ENCODE measurements at regions not wholly inside any gene's neighbourhood (a gene's known extent, or its start where the extent isn't known, plus 50 kb on each side); places are given as distances from the start of the nearest gene placed in this dataset.
"Not testable (repeated sequence)": the region's sequence is repeated elsewhere in the genome, so short reads cannot be mapped to it uniquely, and the experiment has no call there.

- ATAC-seq (ENCODE audit: low read depth in 2 of 2), result no peak
Measured at GRCh38 chr11:88061111-88061510, 114.1 kb downstream of the RAB38 start.

DNA sequence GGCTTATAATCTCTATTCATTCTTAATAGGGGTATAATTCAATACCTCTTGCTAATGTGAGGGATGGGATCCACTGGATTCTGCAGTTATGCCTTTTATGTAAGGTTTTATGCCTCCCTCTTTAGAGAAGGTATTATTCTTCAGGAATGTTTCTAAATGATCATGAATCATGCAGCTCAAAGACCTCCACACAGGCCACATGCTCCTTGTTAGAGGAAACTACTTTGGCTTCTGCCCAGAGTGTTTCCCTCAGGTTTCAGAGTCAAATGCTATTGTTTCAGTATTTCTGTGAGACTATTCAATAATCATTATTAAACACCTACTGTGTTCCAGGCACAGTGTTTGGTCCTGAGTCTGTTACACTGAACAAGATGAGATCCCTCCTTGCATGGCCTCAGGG is 115.9 kb downstream of the RAB38 start:
- Mint-ChIP-seq H3K9me3 (peaks cover 0 to 1% (median 0%) of the 10 kb centered on the region in 7 donors), H3K4me3 (no peak overlapping the region), H3K27ac (no peak overlapping the region), H3K4me1 (no peaks in the 10 kb centered on the region), H3K27me3 (peaks cover 4% of the 10 kb centered on the region), H3K36me3 (no peaks in the 10 kb centered on the region)
- Histone ChIP-seq H3K27ac (ENCODE audit: insufficient read depth, low read length, poor library complexity, severe bottlenecking) (no peak overlapping the region), H3K4me3 (ENCODE audit: low read depth, low read length) (no peak overlapping the region), H3K36me3 (ENCODE audit: control insufficient read depth, insufficient read depth, low read length) (no peaks in the 10 kb centered on the region), H3K9me3 (ENCODE audit: control insufficient read depth in 2 of 2, low read length in 2 of 2) (no peaks in the 10 kb centered on the region), H3K4me1 (ENCODE audit: control insufficient read depth, insufficient read depth, low read length, poor library complexity, severe bottlenecking) (no peaks in the 10 kb centered on the region), H3K27me3 (ENCODE audit: control insufficient read depth, insufficient read depth, low read length) (no peaks in the 10 kb centered on the region)
- ATAC-seq (ENCODE audit: low read depth in 2 of 2), result no peak
- DNase-seq, result no peak

More at GRCh38 chr11:88061111-88061510, 114.1 kb downstream of the RAB38 start:
- Mint-ChIP-seq H3K36me3 (no peaks in the 10 kb centered on the region), H3K4me3 (no peak overlapping the region), H3K9me3 (peaks cover 0 to 1% (median 0%) of the 10 kb centered on the region in 7 donors), H3K4me1 (no peaks in the 10 kb centered on the region), H3K27ac (no peak overlapping the region), H3K27me3 (peaks cover 13% of the 10 kb centered on the region)
- H3K36me3 ChIP-seq (ENCODE audit: control insufficient read depth, insufficient read depth, low read length), result no peaks in the 10 kb centered on the region
- H3K4me3 ChIP-seq (ENCODE audit: low read depth, low read length), result no peak overlapping the region
- no peak for DNase-seq
- no peaks in the 10 kb centered on the region for H3K4me1 ChIP-seq (ENCODE audit: control insufficient read depth, insufficient read depth, low read length, poor library complexity, severe bottlenecking)
- no peak overlapping the region for H3K27ac ChIP-seq (ENCODE audit: insufficient read depth, low read length, poor library complexity, severe bottlenecking)
- no peaks in the 10 kb centered on the region for H3K27me3 ChIP-seq (ENCODE audit: control insufficient read depth, insufficient read depth, low read length)
- H3K9me3 ChIP-seq (ENCODE audit: control insufficient read depth in 2 of 2, low read length in 2 of 2), result no peaks in the 10 kb centered on the region

DNA sequence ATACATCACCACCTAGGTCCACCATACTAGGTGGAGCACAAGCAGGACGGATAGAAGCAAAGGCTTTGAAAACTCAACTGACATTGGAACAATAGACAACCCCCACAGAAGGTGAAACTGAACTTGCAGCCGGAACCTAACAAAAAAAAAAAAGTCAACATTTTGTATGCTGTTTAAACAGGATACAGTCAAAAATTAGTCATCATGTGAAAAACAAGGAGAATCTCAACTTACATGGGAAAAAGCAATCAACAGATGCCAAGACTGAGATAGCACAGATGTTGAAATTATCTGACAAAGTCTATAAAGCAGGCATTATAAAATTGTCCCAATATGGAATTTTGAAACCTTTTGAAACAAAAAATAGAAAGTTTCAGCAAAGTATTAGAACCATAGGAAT is 123.8 kb downstream of the RAB38 start:
- H3K4me1 Mint-ChIP-seq, result peaks cover 0 to 4% (median 0%) of the 10 kb centered on the region in 4 donors

DNA sequence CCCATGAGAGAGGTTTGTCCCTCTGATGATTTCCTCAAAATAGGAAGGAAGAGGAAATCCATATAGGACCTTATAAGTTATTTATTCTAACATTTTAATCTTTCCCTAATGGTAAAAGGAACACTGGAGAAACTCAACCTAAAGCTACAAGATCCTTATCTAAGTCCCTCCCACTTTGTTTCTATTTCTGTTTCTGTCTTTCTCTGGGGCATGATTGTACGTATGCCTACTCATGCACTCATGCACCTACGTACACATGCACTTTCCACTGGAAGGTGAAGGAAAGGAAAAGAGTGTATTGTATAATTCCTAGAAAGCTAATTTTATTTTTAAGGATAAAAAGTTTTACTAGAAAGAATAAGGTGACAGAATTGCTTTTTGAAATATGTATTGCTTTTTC is 125.0 kb downstream of the RAB38 start:
- Mint-ChIP-seq H3K27ac (no peak overlapping the region), H3K4me3 (no peak overlapping the region), H3K4me1 (peaks cover 0 to 4% (median 0%) of the 10 kb centered on the region in 4 donors), H3K27me3 (no peaks in the 10 kb centered on the region), H3K9me3 (no peaks in the 10 kb centered on the region), H3K36me3 (no peaks in the 10 kb centered on the region)
- H3K9me3 ChIP-seq (ENCODE audit: control insufficient read depth in 2 of 2, low read length in 2 of 2), result no peaks in the 10 kb centered on the region
- H3K27me3 ChIP-seq (ENCODE audit: control insufficient read depth, insufficient read depth, low read length), result no peaks in the 10 kb centered on the region
- H3K27ac ChIP-seq (ENCODE audit: insufficient read depth, low read length, poor library complexity, severe bottlenecking), result no peak overlapping the region
- peak in 1 of 3 donors; percentile 4 for DNase-seq
- H3K36me3 ChIP-seq (ENCODE audit: control insufficient read depth, insufficient read depth, low read length), result no peaks in the 10 kb centered on the region
- ATAC-seq (ENCODE audit: low read depth in 2 of 2), result no peak
- H3K4me3 ChIP-seq (ENCODE audit: low read depth, low read length), result no peak overlapping the region
- H3K4me1 ChIP-seq (ENCODE audit: control insufficient read depth, insufficient read depth, low read length, poor library complexity, severe bottlenecking), result no peaks in the 10 kb centered on the region

More for the DNA sequence above, 123.8 kb downstream of the RAB38 start:
- no peaks in the 10 kb centered on the region for H3K4me1 ChIP-seq (ENCODE audit: control insufficient read depth, insufficient read depth, low read length, poor library complexity, severe bottlenecking)
- H3K4me3 ChIP-seq (ENCODE audit: low read depth, low read length), result no peak overlapping the region
- H3K27ac Mint-ChIP-seq, result no peak overlapping the region
- no peaks in the 10 kb centered on the region for H3K36me3 ChIP-seq (ENCODE audit: control insufficient read depth, insufficient read depth, low read length)
- H3K9me3 ChIP-seq (ENCODE audit: control insufficient read depth in 2 of 2, low read length in 2 of 2), result no peaks in the 10 kb centered on the region
- H3K36me3 Mint-ChIP-seq, result no peaks in the 10 kb centered on the region
- no peak for ATAC-seq (ENCODE audit: low read depth in 2 of 2)
- H3K9me3 Mint-ChIP-seq, result no peaks in the 10 kb centered on the region
- H3K27ac ChIP-seq (ENCODE audit: insufficient read depth, low read length, poor library complexity, severe bottlenecking), result no peak overlapping the region
- no peaks in the 10 kb centered on the region for H3K27me3 Mint-ChIP-seq
- no peak for DNase-seq
- H3K4me3 Mint-ChIP-seq, result no peak overlapping the region
- H3K27me3 ChIP-seq (ENCODE audit: control insufficient read depth, insufficient read depth, low read length), result no peaks in the 10 kb centered on the region

DNA sequence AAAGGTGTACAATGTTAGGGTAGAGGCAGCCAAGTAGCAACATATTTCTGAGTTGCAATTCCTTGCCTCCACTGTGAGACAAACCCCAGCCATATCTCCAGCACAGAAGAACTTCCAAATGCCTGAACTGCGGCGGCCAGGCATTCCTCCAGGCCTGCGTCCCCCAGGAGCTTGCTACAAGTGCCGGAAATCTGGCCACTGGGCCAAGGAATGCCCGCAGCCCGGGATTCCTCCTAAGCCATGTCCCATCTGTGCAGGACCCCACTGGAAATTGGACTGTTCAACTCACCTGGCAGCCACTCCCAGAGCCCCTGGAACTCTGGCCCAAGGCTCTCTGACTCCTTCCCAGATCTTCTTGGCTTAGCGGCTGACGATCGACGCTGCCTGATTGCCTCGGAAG is 130.0 kb downstream of the RAB38 start:
- not testable (repeated sequence) for H3K4me3 ChIP-seq (ENCODE audit: low read depth, low read length); H3K27me3 Mint-ChIP-seq; H3K4me3 Mint-ChIP-seq

DNA sequence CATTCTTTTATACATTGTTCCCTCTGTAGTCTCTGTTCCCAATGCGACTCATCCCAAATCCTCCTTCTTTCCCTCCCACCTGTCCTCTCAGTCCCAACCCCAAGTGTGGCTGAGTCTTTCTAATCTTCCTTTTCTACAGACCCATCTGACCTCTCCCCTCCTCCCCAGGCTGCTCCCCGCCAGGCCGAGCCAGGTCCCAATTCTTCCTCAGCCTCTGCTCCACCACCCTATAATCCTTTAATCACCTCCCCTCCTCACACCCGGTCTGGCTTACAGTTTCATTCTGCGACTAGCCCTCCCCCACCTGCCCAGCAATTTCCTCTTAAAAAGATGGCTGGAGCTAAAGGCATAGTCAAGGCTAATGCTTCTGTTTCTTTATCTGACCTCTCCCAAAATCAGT is 130.6 kb downstream of the RAB38 start:
- not testable (repeated sequence) for H3K27me3 Mint-ChIP-seq; H3K4me3 ChIP-seq (ENCODE audit: low read depth, low read length); H3K9me3 Mint-ChIP-seq; H3K4me1 Mint-ChIP-seq; H3K27ac ChIP-seq (ENCODE audit: insufficient read depth, low read length, poor library complexity, severe bottlenecking); H3K36me3 Mint-ChIP-seq; H3K27me3 ChIP-seq (ENCODE audit: control insufficient read depth, insufficient read depth, low read length); H3K27ac Mint-ChIP-seq; H3K9me3 ChIP-seq (ENCODE audit: control insufficient read depth in 2 of 2, low read length in 2 of 2); ATAC-seq (ENCODE audit: low read depth in 2 of 2); DNase-seq; H3K4me1 ChIP-seq (ENCODE audit: control insufficient read depth, insufficient read depth, low read length, poor library complexity, severe bottlenecking); H3K36me3 ChIP-seq (ENCODE audit: control insufficient read depth, insufficient read depth, low read length); H3K4me3 Mint-ChIP-seq

More for the DNA sequence above, 130.0 kb downstream of the RAB38 start:
- not testable (repeated sequence) for H3K36me3 ChIP-seq (ENCODE audit: control insufficient read depth, insufficient read depth, low read length); H3K27ac Mint-ChIP-seq; DNase-seq; H3K27me3 ChIP-seq (ENCODE audit: control insufficient read depth, insufficient read depth, low read length); H3K4me1 Mint-ChIP-seq; H3K36me3 Mint-ChIP-seq; H3K9me3 ChIP-seq (ENCODE audit: control insufficient read depth in 2 of 2, low read length in 2 of 2); H3K9me3 Mint-ChIP-seq; H3K27ac ChIP-seq (ENCODE audit: insufficient read depth, low read length, poor library complexity, severe bottlenecking); H3K4me1 ChIP-seq (ENCODE audit: control insufficient read depth, insufficient read depth, low read length, poor library complexity, severe bottlenecking); ATAC-seq (ENCODE audit: low read depth in 2 of 2)

- Mint-ChIP-seq H3K4me1 (no peaks in the 10 kb centered on the region), H3K9me3 (peaks cover 0 to 1% (median 0%) of the 10 kb centered on the region in 7 donors), H3K27ac (no peak overlapping the region), H3K27me3 (no peaks in the 10 kb centered on the region), H3K36me3 (no peaks in the 10 kb centered on the region), H3K4me3 (no peak overlapping the region)
- no peak for ATAC-seq (ENCODE audit: low read depth in 2 of 2)
- Histone ChIP-seq H3K36me3 (ENCODE audit: control insufficient read depth, insufficient read depth, low read length) (no peaks in the 10 kb centered on the region), H3K4me1 (ENCODE audit: control insufficient read depth, insufficient read depth, low read length, poor library complexity, severe bottlenecking) (no peaks in the 10 kb centered on the region), H3K4me3 (ENCODE audit: low read depth, low read length) (no peak overlapping the region), H3K27me3 (ENCODE audit: control insufficient read depth, insufficient read depth, low read length) (no peaks in the 10 kb centered on the region), H3K9me3 (ENCODE audit: control insufficient read depth in 2 of 2, low read length in 2 of 2) (no peaks in the 10 kb centered on the region), H3K27ac (ENCODE audit: insufficient read depth, low read length, poor library complexity, severe bottlenecking) (no peak overlapping the region)
- no peak for DNase-seq
Measured at GRCh38 chr11:88043149-88043548, 132.1 kb downstream of the RAB38 start.

- no peaks in the 10 kb centered on the region for H3K36me3 Mint-ChIP-seq
- Histone ChIP-seq H3K4me3 (ENCODE audit: low read depth, low read length) (no peak overlapping the region), H3K4me1 (ENCODE audit: control insufficient read depth, insufficient read depth, low read length, poor library complexity, severe bottlenecking) (no peaks in the 10 kb centered on the region), H3K9me3 (ENCODE audit: control insufficient read depth in 2 of 2, low read length in 2 of 2) (no peaks in the 10 kb centered on the region), H3K36me3 (ENCODE audit: control insufficient read depth, insufficient read depth, low read length) (no peaks in the 10 kb centered on the region), H3K27ac (ENCODE audit: insufficient read depth, low read length, poor library complexity, severe bottlenecking) (no peak overlapping the region), H3K27me3 (ENCODE audit: control insufficient read depth, insufficient read depth, low read length) (no peaks in the 10 kb centered on the region)
- no peaks in the 10 kb centered on the region for H3K27me3 Mint-ChIP-seq
- ATAC-seq (ENCODE audit: low read depth in 2 of 2) (no peak), DNase-seq (no peak)
- H3K4me3 Mint-ChIP-seq, result no peak overlapping the region
- peaks cover 0 to 1% (median 0%) of the 10 kb centered on the region in 7 donors for H3K9me3 Mint-ChIP-seq
- H3K27ac Mint-ChIP-seq, result no peak overlapping the region
- no peaks in the 10 kb centered on the region for H3K4me1 Mint-ChIP-seq
Measured at GRCh38 chr11:88042647-88043046, 132.6 kb downstream of the RAB38 start.

All from CD4-positive, CD25-positive, alpha-beta regulatory T cell (primary cell).